Activated T-cell treated with anti-CD3 and anti-CD28 coated beads for 24 hours (primary cell): ENCODE measurements at regions not wholly inside any gene's neighbourhood (a gene's known extent, or its start where the extent isn't known, plus 50 kb on each side); places are given as distances from the start of the nearest gene placed in this dataset.
"Not testable (repeated sequence)": the region's sequence is repeated elsewhere in the genome, so short reads cannot be mapped to it uniquely, and the experiment has no call there.

Experiments
- DNase-seq: peaks from one replicate; pipeline ENCODE4 v3.0.0-alpha.2; 2020; ENCODE audit warnings: low read depth

DNA sequence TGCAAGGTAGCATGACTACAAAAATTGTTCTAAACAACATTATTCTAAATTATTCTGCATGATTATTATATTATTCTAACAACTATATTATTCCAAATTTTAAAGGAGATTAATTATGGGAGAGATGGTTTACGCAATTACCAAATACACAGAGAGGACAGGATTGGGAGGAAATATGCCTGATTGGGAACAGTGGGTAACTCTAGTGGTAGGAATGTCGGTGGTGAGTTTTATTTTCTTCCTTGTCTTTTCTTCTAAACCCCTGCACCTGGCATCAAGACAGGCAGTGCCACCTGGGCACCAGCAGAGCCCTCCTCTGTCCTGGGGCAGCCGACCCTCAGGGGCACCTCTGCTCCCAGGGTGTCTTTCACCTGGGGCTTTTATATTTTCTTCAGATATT, 357.6 kb downstream of the BCL2L11 start:
- DNase-seq: not testable (repeated sequence)

DNA sequence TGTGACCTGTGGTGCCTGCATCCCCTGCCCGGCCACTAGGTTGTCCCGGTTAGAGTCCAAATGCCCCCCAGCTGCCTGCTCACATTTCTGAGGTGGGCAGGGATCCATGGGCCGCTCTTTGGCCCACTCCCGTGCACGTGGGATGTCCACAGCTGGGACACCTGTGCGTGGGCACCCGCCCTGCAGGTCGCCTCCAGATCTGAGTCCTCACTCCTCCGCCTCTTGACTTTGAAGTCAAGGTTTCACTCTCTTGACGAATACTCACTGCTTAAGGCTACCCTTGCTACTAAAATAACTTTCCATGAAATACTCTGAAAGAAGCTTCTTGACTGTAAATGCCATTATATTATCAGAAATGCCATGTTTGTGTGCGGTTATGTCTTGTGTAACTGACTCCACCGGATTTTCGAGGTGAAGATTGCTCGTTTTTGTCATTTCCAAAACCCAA, 358.2 kb downstream of the BCL2L11 start:
- DNase-seq: not testable (repeated sequence)

DNA sequence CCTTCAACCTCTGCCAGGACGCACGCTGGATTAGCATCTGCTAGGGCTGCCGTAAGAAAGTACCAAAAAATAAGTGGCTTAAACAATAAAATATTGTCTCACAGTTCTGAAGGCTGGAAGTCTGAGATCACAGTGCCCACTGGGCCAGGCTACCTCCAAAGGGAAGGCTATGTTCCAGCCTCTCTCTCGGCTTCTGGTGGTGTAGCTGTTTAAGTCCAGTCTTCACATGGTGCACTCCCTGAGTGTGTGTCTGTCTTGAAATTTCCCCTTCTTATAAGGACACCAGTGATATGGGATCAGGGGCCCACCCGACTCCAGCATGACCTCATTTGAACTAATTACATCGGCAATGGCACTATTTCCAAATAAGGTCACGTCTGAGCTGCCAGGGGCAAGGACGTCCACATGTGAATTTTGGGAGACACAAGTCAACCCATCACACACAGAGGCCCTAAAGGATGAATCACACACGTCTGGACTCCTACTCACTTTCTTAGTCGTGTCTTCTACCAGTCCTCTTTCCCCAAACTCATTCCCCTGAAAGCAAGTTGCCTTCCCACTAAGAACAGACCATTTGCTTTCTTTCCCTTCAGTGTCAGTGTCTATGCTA, 359.4 kb downstream of the BCL2L11 start:
- DNase-seq: not testable (repeated sequence)

DNA sequence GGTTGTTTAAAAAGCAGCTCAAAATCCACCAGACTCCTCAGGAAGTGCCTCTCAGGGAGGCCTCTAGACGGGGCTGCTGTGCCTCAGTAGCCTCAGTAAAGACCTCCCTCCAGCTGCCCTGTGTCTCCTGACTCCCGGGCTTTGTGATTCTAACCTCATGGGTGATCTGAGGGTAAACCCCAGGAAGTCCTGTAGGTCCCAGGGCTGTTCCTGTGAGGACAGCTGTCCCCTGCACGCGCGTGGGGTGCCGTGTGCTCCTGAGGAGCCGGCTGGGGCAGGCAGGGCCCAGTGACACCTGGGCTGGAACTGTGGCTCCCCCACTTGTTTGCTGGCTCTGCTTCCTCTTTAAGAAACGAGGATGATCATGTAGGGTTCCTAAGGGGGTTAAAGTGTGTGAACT, 359.9 kb downstream of the BCL2L11 start:
- not testable (repeated sequence) for DNase-seq

DNA sequence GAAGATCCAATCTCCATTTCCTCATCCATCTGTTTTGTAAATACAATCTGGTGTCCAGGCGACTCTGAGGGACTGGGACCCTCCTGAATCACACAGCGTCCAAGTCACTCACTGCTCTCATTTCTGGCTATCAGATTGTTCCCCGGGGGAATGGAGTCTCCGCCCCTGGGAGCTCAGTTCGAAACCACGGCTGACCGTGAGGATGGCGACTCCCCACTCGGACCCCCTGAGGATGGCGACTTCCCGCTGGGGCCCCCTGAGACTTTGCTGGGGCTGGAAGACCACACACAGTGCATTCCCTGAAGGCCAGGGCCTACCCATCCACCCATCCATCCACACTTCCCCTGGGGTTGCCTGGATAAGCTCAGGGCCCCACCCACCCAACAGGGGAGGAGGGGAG, 360.5 kb downstream of the BCL2L11 start:
- not testable (repeated sequence) for DNase-seq

DNA sequence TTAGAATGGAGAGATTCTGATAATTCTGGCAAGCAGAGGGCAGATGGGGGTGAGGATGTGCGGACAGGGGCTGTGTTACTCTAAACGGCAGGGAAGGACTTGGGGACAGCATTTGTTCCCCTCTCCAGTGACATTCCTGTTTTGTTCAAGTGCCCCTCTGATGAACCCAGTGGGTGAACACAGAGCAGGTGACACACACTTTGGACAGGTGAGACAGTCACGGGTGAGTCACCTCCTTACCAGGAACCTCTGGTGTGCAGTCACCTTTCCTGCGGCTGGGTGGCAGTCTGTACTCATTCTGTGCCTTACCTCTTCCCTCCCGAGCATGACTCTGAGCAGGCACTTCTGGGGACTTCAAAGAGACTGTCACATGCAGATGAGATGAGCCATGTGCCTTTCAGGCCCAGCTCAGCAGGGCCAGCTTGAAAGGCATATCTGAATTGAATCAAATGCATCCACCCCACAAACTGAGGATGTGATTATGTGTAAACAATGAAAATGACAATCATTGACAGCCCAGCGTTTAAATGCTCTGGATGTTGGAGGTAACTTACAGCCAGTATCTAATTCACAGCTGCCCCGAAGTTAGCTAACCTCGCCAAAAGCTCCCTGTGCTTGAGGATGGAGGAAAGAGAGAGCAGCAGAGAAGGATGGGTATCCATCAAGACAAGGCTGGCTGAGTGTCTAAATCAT, 362.4 kb downstream of the BCL2L11 start:
- not testable (repeated sequence) for DNase-seq

DNA sequence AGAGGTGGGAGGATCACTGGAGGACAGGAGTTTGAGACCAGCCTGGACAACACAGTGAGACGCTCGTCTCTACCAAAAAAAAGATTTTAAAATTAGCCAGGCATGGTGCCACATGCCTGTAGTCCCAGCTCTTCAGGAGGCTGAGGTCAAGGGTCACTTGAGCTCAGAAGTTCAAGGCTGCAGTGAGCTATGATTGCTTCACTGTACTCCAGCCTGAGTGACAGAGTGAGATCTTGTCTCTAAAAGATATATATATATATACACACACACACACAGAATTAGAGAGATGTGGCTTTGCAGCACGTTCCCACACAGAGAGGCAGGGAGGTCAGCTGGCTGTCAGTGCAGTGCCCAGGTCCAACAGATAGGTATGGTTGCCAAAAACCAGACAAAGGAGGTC, 363.4 kb downstream of the BCL2L11 start:
- not testable (repeated sequence) for DNase-seq

DNA sequence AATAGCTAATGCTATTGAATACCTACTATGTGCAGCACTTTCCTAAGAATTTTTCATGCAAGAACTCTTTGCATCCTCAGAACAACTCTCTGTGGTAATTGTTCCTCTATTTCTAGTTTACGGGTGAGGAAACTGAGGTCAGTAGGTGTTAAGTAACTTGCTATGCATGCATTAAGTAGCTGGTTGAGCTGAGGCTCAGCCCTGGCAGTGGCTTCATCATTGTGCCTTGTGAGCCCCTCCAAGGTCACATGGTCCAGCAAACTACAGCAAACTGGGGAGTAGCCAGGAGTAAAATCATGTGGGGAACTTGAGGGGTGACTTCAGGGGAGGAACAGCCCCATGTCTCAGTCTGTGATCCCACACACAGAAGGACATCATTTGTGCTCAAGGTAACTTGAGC, 365.2 kb downstream of the BCL2L11 start:
- DNase-seq: not testable (repeated sequence)

DNA sequence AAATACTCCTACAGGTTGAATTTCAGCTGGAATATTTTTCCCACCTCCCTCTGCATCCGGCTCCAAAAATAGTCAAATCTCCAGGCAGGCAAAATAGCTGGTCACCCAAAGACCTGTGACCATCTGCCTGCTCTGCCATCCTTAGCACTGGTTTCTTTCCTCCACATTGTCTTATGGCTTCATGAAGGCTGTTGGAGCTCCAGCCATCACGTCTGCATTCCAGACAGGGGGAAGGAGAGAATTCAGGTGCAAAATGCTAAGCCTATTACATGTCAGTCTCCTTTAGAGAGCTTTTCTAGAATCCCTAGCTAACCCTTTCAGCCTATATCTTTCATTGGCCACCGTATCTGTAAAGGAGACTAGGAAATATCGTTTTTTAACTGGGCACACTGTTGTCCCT, 367.7 kb downstream of the BCL2L11 start:
- DNase-seq: not testable (repeated sequence)

DNA sequence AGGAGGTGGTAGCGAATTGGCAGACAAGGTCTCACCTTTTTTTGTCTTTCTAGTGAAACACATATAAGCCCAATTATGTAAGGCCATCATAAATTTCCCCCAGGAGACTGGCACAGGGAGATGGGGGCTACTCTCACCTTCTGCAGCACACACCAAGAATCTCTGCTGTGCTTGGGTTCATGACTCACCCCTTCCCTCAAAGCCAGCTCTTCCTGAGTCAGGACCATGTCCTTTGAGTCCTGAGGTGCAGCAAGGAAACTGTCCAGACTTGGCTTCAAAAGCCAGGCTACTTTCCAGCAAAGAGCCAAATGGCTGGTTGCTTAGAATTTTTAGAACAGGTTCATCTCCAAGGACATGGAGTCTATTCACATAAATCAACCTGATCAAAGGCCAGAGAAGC, 368.7 kb downstream of the BCL2L11 start:
- not testable (repeated sequence) for DNase-seq

DNA sequence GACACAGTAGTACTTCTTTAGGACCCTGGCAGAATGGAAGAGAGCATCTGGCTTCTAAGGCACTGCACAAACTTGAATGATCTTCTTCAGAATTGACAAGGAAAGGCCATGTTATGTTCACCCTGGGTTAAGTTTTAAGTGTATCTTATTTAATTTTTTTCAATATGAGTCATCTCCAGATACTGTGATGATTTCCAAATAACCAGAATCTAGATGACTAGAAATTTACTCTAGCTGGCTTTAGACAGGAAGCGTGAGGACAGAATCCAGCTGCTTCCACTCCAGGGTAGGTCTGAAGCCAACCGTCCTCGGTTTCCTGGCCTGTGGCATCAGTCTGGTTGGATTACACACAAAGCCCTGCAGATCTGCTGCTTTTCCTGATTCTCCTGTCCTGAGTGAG, 370.5 kb downstream of the BCL2L11 start:
- DNase-seq: not testable (repeated sequence)

DNA sequence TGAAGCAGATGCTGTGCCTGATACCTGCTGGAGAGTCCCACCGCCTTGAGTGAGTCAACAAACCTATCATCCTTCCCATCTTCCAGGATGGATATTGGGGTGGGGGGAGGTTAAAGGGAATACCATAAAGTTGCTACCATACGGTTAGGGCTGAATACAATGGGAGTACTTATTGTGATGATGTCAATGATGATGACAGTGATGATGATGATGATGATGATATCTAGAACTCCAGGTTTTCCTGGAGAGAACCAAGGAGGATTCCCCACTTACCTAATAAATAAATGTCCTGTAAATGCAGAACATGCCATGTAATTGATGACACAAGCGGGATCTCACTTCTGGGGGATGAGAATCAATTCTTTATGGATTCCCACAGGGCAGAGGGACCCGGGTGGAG, 370.9 kb downstream of the BCL2L11 start:
- not testable (repeated sequence) for DNase-seq

DNA sequence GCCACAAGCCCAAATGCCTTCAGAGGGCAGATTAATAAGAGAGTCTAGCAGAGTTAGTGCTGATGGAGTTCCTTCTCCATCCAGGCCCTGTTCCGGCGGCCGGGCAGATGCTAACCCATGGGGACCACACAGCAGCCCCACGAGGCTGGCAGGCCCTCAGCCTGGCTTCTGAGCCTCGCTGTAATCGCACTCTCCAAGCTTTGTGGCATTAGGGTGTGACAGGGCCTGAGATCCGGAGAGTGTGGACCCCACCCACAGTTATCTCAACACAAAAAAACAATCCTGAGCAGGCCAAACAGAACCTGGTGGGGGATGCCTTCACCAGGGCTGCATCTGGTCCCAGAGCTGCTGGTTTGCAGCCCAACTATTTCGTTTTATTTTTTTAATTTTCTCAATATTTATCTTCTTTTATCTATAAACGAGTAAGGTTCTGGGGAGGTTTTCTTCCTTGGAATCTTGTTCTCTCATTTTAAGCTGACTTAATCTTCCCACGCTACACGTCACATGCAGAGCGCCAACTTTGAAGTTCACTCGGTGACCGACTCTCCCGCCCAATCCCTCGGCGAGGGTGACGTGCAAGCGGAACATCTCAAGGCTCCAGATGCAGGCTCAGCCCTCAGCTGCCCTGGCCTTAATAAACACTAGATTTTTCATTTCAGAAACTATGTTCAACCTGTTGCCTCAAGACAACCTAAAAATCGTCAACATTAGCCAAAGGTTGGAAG, 372.4 kb downstream of the BCL2L11 start:
- DNase-seq: not testable (repeated sequence)

DNA sequence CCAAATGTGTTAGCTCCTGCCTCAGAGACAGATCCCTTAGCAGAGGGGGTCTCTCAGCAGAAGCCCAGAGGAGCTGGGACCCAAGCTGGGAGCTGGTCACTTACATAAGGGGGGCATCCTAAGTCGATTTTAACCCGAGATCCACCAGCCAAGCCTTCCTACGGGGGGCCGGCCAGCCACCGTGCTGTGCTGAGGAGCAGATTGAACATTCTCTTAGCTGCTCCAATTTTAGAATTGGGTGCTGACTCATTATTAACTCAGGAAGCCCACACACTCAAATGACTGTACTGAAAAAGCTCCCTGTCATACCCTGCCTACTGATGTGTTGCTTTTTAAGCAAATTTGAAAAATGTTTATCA, 373.0 kb downstream of the BCL2L11 start:
- DNase-seq: not testable (repeated sequence)

DNA sequence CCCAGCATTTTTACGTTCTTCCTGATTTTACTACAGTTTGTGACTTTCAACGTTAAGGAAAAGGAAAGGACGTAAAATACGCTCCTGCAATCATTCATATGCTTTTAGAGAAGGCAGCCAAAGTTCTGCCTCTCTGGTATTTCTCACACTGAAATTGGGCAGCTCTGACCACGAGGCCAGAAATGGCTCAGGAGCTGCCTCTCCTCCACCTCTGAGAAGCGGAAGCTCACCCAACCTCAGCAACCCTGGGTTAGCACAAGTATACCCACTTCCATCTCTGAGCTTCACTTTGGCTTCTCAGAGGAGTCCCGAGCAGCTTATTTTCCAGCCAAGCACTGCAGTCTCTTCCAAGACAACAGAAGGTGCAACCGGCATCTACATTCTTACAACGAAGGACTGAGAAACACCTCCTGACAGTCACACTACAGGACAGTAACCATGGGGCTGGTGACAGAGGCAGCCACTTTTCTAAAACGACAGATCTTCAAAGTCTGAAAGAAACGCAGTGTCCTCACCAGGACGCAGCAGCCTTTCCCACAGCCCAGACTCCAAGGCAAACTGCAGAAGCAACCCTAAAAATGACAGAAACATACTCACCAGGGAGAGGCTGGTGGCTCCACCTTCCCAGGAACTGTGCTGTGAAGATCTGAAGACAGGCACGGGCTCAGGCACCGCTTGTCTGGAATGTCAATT, 373.7 kb downstream of the BCL2L11 start:
- not testable (repeated sequence) for DNase-seq

DNA sequence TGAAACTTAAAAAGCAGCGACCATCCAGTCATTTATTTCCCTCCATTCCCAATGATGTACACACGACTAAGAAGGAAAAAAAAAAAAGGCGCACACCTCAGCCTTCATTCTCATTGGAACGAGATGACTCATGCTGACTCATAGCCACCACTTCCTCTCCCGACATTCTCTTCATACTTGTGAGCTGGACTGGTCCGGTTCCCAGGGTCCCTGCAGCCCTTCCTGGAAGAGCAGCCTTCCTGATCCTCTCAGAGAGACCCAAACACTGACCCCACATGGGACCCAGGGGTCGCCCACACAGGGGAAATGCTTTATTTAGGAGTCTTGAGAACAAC, 374.2 kb downstream of the BCL2L11 start:
- DNase-seq: not testable (repeated sequence)

DNA sequence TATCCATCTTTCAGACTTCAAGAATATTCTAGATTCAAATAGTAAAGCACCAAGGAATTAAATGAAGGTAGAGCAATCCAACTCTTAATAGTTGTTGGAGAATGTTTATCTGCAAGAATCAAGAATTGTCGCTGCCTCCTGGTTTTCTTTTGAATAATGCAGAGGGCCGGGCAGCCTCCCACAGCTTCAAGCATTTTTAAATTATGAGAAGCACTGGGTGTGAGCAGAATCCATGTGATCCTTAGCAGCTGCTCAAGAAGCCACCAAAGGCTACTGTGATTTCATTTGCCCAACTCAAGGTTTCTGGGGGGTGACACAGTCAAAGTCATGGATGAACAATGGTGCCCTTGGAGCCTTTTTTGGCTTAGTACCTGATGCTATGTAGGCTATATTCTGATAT, 374.9 kb downstream of the BCL2L11 start:
- not testable (repeated sequence) for DNase-seq

DNA sequence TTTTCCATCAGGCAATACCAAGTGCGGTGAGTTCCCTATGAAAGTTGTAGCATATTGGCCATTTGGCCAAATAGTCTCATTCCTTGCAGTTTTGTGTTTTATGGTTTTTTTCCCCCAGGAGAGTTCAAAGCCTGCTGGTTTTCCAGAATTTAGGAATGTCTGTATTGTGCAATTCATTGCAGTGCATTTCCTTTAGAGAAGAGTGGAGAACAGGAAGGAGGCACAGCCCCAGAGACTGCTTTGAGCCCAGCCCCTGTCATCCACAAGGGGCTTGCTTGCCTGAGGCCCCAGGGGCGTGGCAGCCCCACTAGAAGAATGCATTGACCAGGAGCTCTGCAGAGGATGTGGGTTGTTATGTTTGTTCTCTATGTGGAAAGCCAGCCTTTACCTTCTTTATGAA, 375.5 kb downstream of the BCL2L11 start:
- not testable (repeated sequence) for DNase-seq

DNA sequence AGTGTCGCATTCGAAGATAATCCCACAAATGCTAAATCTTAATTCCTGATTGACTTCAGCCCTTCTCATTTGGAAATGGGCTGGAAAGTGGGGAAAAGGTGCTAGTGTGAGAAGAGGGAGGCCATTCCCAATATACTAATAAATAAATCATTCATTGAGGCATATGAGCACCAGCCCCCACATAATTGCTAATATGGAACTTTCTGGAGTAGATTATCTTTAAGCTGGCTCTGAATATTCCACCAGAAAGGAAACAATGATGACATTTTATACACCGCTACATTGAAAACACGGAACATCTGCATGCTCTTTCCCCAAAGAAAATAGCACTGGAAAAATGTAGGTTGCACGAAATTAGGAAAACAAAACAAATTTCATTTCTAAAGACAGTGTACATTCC, 376.1 kb downstream of the BCL2L11 start:
- DNase-seq: not testable (repeated sequence)

DNA sequence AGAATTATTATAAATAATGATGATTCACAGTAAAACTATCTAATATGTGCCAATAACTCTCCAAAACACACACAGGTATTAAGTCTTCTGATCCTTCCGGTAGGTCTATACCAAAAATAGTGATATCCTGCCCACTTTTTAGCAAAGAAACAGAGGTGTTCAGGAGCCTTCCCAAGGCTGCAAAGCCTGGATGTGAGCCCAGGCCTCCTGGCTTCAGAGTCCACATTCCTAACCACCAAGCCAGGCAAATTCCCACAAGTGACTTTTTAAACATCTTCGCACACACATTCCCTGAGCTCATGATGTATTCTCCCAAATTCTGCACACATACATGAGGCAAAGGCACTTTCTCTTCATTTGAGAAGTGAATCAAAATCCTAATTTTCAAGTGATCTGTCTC, 376.6 kb downstream of the BCL2L11 start:
- not testable (repeated sequence) for DNase-seq

DNA sequence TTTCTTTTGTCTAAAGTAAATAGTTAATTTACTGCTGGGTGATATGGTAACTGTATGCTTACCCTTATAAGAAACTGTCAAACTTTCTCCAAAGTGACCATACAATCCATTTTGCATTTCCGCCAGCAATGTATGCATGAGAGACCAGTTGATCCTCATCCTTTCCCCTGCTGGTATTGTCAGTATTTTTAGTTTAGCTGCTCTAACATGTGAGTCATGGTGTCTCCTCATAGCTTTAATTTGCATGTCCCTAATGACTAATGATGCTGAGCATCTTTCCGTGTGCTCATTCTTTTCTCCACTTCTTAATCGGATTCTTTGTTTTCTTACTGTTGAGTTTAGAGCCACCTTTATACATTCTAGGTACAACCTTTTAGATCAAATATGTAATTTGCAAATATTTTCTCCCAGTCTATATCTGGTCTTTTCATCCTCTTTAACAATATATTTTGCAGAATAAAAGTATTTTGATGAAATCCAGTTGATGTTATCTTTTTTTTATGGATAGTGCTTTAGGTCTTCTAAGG, 379.9 kb downstream of the BCL2L11 start:
- DNase-seq: not testable (repeated sequence)

DNA sequence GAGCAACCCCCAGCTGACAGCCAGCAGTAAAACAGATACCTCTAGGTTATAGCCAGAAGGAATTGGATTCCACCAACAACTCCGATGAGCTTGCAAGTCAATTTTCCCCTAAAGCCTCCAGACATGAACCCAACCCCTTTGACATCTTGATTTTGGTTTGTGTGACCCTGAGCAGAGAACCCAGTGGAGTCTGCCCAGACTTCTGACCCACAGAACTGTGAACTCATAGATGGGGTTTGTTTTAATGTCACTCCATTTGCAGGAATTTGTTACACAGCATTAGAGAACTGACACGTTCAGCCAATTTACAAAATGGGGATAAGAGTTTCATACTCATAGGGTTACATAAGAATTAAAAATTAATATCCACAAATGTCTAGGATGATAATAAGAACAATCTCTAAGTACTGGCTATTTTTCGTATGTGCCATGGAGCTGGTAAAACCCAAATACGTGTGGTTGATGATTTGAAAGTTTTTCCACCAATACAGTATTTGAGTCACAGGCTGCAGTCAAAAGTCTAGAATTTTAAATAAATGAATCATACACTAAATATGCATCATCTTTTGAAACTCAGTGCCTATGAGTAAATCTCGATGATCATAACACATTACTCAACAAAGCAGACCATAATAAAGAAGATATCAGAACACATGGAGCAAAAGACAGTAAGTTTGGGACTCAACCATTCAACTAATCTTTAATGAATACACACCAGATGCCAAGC, 380.0 kb downstream of the ANAPC1 start:
- DNase-seq: not testable (repeated sequence)
